ENCODE measurements at regions not wholly inside any gene's neighbourhood (a gene's known extent, or its start where the extent isn't known, plus 50 kb on each side); places are given as distances from the start of the nearest gene placed in this dataset.

- TF ChIP-seq, protein P1, sequence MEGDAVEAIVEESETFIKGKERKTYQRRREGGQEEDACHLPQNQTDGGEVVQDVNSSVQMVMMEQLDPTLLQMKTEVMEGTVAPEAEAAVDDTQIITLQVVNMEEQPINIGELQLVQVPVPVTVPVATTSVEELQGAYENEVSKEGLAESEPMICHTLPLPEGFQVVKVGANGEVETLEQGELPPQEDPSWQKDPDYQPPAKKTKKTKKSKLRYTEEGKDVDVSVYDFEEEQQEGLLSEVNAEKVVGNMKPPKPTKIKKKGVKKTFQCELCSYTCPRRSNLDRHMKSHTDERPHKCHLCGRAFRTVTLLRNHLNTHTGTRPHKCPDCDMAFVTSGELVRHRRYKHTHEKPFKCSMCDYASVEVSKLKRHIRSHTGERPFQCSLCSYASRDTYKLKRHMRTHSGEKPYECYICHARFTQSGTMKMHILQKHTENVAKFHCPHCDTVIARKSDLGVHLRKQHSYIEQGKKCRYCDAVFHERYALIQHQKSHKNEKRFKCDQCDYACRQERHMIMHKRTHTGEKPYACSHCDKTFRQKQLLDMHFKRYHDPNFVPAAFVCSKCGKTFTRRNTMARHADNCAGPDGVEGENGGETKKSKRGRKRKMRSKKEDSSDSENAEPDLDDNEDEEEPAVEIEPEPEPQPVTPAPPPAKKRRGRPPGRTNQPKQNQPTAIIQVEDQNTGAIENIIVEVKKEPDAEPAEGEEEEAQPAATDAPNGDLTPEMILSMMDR (conservative IDR thresholded peaks at IDR 0.05 in 1 of 2, IDR thresholded peaks at IDR 0.05 in 1 of 2; ENCODE audit: low read depth in 1 of 2, low read length in 2 of 2), result no peak
- TF ChIP-seq EZH2 (IDR thresholded peaks at IDR 0.05; ENCODE audit: low read length, missing control alignments), result no peak
Measured at GRCh38 chr13:44211286-44211685, 162.3 kb upstream of the SERP2 start.

Measured in fibroblast of lung (primary cell).